ENCODE measurements at regions not wholly inside any gene's neighbourhood (a gene's known extent, or its start where the extent isn't known, plus 50 kb on each side); places are given as distances from the start of the nearest gene placed in this dataset.

DNA sequence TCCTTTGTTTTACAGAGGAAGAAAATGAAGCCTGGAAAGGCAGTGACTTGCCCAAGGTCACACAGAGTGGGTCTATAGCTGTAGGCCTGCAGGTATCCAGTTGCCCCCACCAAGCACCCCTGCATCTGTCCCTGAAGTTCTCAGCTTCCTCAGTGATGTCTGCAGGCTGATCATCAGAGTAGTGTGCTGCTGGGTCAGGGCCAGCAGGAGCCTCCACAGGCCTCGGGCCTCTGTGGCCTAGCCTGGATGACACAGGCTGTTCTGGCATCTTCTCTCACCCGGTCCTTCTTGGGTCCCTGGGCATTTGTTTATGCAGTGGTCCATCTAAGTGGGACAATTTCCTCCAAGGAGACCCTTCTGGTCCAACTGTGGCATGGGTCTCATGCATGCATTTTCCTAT lies 74.8 kb upstream of the E2F8 start:
- no peak for DNase-seq

- DNase-seq = no peak
Observed at GRCh38 chr11:19313140-19313539, 72.4 kb upstream of the E2F8 start.

DNA sequence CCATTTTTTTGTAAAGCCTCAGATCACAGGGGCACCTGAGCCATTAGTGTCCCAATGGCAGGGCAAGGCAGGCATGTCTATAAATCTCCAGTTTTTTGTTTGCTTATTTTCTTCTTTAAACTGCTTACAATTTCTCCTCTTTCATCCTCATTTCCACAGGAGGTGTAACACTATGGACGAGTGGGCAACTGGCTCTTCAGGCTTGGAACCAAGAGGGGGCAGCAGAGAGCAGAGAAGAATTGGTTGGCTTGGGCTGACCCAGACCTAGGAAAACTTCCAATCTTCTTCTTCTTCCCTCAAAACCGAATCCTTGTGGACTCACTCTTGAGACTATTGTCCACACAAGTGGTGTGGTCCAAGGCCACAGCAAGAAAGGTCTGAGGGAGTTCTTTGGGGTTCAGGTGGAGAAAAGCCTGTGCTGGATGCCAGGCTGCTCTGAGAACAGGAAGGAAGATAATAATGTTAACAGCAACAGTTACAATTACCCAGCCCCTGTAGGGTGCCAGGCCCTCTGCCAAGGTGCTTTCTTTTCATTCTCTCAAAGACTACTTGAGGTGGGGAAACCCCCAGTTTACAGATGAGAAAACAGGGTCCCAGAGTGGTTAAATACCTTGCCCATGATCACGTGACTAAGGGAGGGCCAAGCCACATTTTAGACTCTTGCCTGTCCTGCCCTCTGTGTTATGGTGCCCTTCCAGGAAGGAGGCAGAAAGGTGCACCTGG lies 70.7 kb upstream of the E2F8 start:
- no peak for DNase-seq

- no peak for DNase-seq
Observed at GRCh38 chr11:19307498-19307897, 66.8 kb upstream of the E2F8 start.

DNA sequence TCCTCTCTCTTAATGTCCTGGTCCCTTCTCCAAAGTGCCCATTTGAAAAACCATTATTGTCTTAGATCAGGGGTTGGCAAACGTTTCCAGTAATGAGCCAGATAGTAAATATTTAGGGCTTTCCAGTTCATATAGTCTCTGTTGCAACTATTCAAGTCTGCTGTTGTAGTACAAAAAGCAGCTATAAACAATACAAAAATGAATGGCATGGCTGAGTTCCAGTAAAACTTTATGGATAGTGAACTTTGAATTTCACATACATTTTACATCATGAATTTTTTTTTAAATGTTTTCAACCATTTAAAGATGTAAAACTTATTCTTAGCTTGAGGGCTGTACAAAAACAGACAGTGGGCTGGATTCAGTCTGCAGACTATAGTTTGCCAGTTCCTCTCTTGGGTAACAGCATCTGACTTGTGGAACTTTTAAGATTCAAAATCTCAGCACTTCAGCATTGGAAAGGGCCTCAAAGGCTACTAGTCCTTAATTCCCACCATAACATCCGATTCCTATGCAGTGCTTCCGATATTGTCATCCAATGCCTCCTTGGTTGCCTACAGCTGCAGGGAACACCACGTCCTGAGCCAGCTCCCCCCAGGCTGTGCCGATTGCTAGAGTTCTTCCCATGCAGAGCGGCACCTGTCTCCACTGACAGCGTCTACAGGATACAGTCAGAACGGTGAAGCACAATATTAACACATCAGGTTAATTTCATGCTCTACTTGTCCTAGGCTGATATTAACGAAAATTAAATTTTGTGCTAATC lies 65.6 kb upstream of the E2F8 start:
- DNase-seq = no peak

- no peak for DNase-seq
Observed at GRCh38 chr11:19301361-19301760, 60.6 kb upstream of the E2F8 start.

DNA sequence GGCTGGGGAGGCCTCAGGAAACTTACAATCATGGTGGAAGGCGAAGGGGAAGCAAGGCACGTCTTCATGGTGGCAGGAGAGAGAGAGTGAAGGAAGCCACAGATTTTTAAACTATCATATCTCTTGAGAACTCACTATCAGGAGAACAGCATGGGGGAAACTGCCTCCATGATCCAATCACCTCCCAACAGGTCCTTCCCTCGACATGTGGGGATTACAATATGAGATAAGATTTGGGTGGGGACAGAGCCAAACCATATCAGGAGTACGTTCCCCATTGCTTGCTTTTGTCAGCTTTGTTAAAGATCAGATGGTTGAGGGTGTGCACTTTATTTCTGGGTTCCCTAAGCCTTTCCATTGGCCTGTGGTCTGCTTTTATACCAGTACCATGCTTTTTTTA lies 53.7 kb upstream of the E2F8 start:
- DNase-seq = no peak

- no peak for DNase-seq
Observed at GRCh38 chr11:19291064-19291463, 50.3 kb upstream of the E2F8 start.

Measured in NCI-H187 treated with DMSO at 0.1 percent for 48 hours (cell line).